HL-60 (cell line): ENCODE measurements at regions not wholly inside any gene's neighbourhood (a gene's known extent, or its start where the extent isn't known, plus 50 kb on each side); places are given as distances from the start of the nearest gene placed in this dataset.

Experiments
- CTCF ChIP-seq: IDR thresholded peaks from one replicate; pipeline ENCODE4 v1.5.1; 2011; ENCODE audit warnings: low read length, control low read depth, inconsistent platforms; ENCODE audit not compliant: insufficient read depth
- GABPA ChIP-seq: IDR thresholded peaks from 2 replicates; pipeline ENCODE4 v1.6.1; 2012; ENCODE audit warnings: low read depth
- POLR2AphosphoS5 ChIP-seq: IDR thresholded peaks from 2 replicates; pipeline ENCODE4 v1.6.1; 2012; ENCODE audit warnings: low read depth
- REST ChIP-seq: IDR thresholded peaks from 2 replicates; pipeline ENCODE4 v1.6.1; 2012; ENCODE audit warnings: low read depth; ENCODE audit not compliant: insufficient replicate concordance
- SPI1 ChIP-seq: IDR thresholded peaks from 2 replicates; pipeline ENCODE4 v1.6.1; 2012; ENCODE audit warnings: low read depth, mild to moderate bottlenecking, borderline replicate concordance

- TF ChIP-seq CTCF (no peak), POLR2AphosphoS5 (no peak), REST (no peak), SPI1 (no peak), GABPA (no peak)
Measured at GRCh38 chr6:131381052-131381708, 191.8 kb upstream of the ARG1 start.
